ENCODE measurements at regions not wholly inside any gene's neighbourhood (a gene's known extent, or its start where the extent isn't known, plus 50 kb on each side); places are given as distances from the start of the nearest gene placed in this dataset.
"Not testable (repeated sequence)": the region's sequence is repeated elsewhere in the genome, so short reads cannot be mapped to it uniquely, and the experiment has no call there.

- POLR2A ChIA-PET (ENCODE audit: partially characterized antibody); H3K4me1 ChIP-seq (ENCODE audit: insufficient read depth, low read length); H3K27me3 Mint-ChIP-seq; H3K4me3 Mint-ChIP-seq; H3K27me3 ChIP-seq (ENCODE audit: insufficient read depth, low read length); H3K4me3 ChIP-seq (ENCODE audit: low read length in 2 of 2); H3K9me3 Mint-ChIP-seq; CTCF ChIA-PET (ENCODE audit: partially characterized antibody); H3K27ac ChIP-seq (ENCODE audit: low read depth, low read length); H3K9me3 ChIP-seq (ENCODE audit: control insufficient read depth in 1 of 2, low read length in 2 of 2); H3K4me1 Mint-ChIP-seq; H3K36me3 ChIP-seq (ENCODE audit: insufficient read depth, low read length); DNase-seq: not testable (repeated sequence)
- H3K36me3 Mint-ChIP-seq: peaks cover 11 to 25% of the 10 kb centered on the region in 2 donors
- peak overlapping the region in 1 of 7 donors; percentile 31 for H3K27ac Mint-ChIP-seq
- intact Hi-C loops (cut with micrococcal nuclease): loop anchor here (10.0 kb wide), 1 partner anchor 944 kb away; no protein-coding TSS in a partner anchor
Measured at GRCh38 chr15:30730633-30731032, 104.7 kb downstream of the ARHGAP11B start.

DNA sequence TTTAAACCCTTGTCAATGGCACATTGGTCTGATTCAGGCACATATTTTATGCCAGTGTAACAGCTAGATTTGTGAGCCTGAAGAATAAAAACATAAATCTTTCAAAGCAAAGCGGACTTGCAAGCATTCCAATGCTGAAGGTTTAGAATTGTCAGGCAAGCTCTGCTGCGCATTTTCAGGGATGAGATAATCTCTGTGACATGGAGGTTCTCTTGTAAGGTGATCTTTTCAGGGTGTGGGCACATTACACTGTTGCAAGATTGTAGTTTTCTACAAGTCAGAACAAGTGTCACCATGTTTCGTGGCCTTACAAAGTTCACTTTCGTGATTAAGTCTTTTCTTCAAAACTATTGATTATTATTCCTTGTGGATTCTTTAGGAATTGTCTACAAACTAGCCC is 106.2 kb downstream of the ARHGAP11B start:
- H3K4me3 Mint-ChIP-seq; H3K4me1 ChIP-seq (ENCODE audit: insufficient read depth, low read length); DNase-seq; H3K36me3 ChIP-seq (ENCODE audit: insufficient read depth, low read length); H3K27ac ChIP-seq (ENCODE audit: low read depth, low read length); H3K27me3 Mint-ChIP-seq; H3K9me3 Mint-ChIP-seq; H3K27me3 ChIP-seq (ENCODE audit: insufficient read depth, low read length); H3K4me3 ChIP-seq (ENCODE audit: low read length in 2 of 2); H3K4me1 Mint-ChIP-seq; POLR2A ChIA-PET (ENCODE audit: partially characterized antibody); CTCF ChIA-PET (ENCODE audit: partially characterized antibody); H3K9me3 ChIP-seq (ENCODE audit: control insufficient read depth in 1 of 2, low read length in 2 of 2); H3K27ac Mint-ChIP-seq: not testable (repeated sequence)
- intact Hi-C loops (cut with micrococcal nuclease): loop anchor here (10.0 kb wide), 1 partner anchor 943 kb away; no protein-coding TSS in a partner anchor
- H3K36me3 Mint-ChIP-seq: peaks cover 11 to 19% of the 10 kb centered on the region in 2 donors

GRCh38 chr15:30735884-30736564 is 110.1 kb downstream of the ARHGAP11B start:
- H3K9me3 ChIP-seq (ENCODE audit: control insufficient read depth in 1 of 2, low read length in 2 of 2); CTCF ChIA-PET (ENCODE audit: partially characterized antibody); H3K27me3 ChIP-seq (ENCODE audit: insufficient read depth, low read length); H3K27ac ChIP-seq (ENCODE audit: low read depth, low read length); POLR2A ChIA-PET (ENCODE audit: partially characterized antibody); H3K4me3 Mint-ChIP-seq; H3K4me3 ChIP-seq (ENCODE audit: low read length in 2 of 2); H3K4me1 Mint-ChIP-seq; H3K27ac Mint-ChIP-seq; H3K27me3 Mint-ChIP-seq; DNase-seq; H3K4me1 ChIP-seq (ENCODE audit: insufficient read depth, low read length); H3K36me3 ChIP-seq (ENCODE audit: insufficient read depth, low read length); H3K9me3 Mint-ChIP-seq; H3K36me3 Mint-ChIP-seq: not testable (repeated sequence)
- intact Hi-C loops (cut with micrococcal nuclease): loop anchor here (10.0 kb wide), 1 partner anchor 939 kb away; no protein-coding TSS in a partner anchor

DNA sequence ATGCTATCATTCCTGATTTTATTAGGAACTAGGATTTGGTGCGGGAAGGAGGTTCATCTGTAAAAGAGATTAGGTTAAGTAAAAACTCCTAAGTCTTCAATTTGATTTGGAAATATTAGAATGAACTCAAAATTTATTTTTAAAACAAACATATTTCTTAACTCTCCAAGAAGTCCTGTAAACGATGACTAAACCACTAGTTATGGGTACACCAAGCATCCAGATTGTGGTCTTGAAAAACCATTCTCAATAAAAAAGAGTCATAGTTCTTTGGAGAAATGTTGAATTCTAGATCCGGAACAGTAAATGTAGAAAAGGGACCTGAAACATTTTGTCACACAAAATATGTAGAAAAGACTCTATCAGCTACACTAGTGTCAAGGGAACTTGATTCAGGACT is 116.9 kb downstream of the ARHGAP11B start:
- not testable (repeated sequence) for H3K27me3 Mint-ChIP-seq, H3K36me3 Mint-ChIP-seq

DNA sequence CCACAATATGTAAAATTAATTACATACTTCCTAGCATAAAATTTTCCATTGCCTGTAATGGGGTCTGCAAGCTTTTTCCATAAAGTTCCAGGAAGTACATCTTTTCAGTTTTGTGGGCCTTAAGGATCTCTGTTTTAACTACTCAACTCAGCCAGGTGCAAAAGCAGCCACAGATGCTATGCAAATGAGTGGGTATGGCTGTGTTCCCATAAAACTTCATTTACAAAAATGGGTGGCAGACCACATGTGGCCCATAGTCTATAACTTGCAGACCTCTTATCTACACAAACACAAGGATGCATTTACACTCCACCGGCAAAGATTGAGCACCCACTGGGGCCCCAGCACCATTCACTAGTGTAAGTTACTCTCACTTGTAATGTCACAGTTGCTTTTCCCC is 123.1 kb downstream of the ARHGAP11B start:
- H3K9me3 ChIP-seq (ENCODE audit: control insufficient read depth in 1 of 2, low read length in 2 of 2); H3K27me3 Mint-ChIP-seq; CTCF ChIA-PET (ENCODE audit: partially characterized antibody); H3K4me1 Mint-ChIP-seq; H3K27ac ChIP-seq (ENCODE audit: low read depth, low read length); H3K36me3 ChIP-seq (ENCODE audit: insufficient read depth, low read length); H3K36me3 Mint-ChIP-seq; H3K4me3 Mint-ChIP-seq; H3K9me3 Mint-ChIP-seq; H3K4me1 ChIP-seq (ENCODE audit: insufficient read depth, low read length); H3K27ac Mint-ChIP-seq; intact Hi-C loops (cut with micrococcal nuclease); DNase-seq; POLR2A ChIA-PET (ENCODE audit: partially characterized antibody); H3K27me3 ChIP-seq (ENCODE audit: insufficient read depth, low read length); H3K4me3 ChIP-seq (ENCODE audit: low read length in 2 of 2): not testable (repeated sequence)

More for the DNA sequence above, 116.9 kb downstream of the ARHGAP11B start:
- intact Hi-C loops (cut with micrococcal nuclease); CTCF ChIA-PET (ENCODE audit: partially characterized antibody); H3K36me3 ChIP-seq (ENCODE audit: insufficient read depth, low read length); POLR2A ChIA-PET (ENCODE audit: partially characterized antibody); H3K4me3 Mint-ChIP-seq; H3K4me1 Mint-ChIP-seq; H3K9me3 Mint-ChIP-seq; DNase-seq; H3K27ac ChIP-seq (ENCODE audit: low read depth, low read length); H3K4me1 ChIP-seq (ENCODE audit: insufficient read depth, low read length); H3K9me3 ChIP-seq (ENCODE audit: control insufficient read depth in 1 of 2, low read length in 2 of 2); H3K4me3 ChIP-seq (ENCODE audit: low read length in 2 of 2); H3K27ac Mint-ChIP-seq; H3K27me3 ChIP-seq (ENCODE audit: insufficient read depth, low read length): not testable (repeated sequence)

DNA sequence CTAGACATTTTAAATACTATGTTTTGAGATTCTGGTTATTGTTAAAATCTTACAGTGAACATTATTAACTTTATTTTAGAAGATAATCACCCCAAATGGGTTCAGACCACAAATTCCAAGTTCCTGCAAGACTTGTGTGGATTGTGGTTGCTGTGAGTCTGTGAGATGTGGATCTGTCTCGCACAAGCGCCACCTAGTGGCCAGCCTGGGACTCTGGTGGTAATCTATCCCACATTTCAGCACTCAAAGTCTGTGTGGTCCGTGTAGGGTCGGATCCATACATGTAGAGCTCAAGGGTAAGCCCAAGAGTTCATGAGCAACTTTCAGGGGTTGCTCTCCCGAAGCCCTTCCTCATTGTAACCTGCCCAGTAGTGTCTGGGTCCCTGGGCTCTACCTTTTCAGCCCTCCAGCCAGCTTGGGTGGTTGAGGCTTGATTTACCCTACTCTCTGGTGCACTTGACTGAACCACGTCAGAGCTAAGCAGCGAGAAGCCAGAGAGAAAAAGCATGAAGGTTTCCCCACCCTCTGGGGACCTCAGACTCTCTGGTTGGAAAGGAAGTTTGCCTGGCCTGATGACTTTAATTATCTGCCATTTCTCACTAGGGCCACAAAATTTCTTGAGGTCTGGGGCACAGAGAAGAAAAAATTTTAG is 129.2 kb downstream of the ARHGAP11B start:
- H3K27ac Mint-ChIP-seq; H3K4me1 ChIP-seq (ENCODE audit: insufficient read depth, low read length); H3K9me3 ChIP-seq (ENCODE audit: control insufficient read depth in 1 of 2, low read length in 2 of 2); H3K27me3 Mint-ChIP-seq; H3K36me3 ChIP-seq (ENCODE audit: insufficient read depth, low read length); H3K36me3 Mint-ChIP-seq; H3K27me3 ChIP-seq (ENCODE audit: insufficient read depth, low read length); CTCF ChIA-PET (ENCODE audit: partially characterized antibody); H3K9me3 Mint-ChIP-seq; intact Hi-C loops (cut with micrococcal nuclease); H3K4me3 Mint-ChIP-seq; H3K4me3 ChIP-seq (ENCODE audit: low read length in 2 of 2); H3K4me1 Mint-ChIP-seq; H3K27ac ChIP-seq (ENCODE audit: low read depth, low read length); POLR2A ChIA-PET (ENCODE audit: partially characterized antibody): not testable (repeated sequence)
- DNase-seq: peak; percentile 57 to 71 (median 64)

- H3K4me3 Mint-ChIP-seq; intact Hi-C loops (cut with micrococcal nuclease); POLR2A ChIA-PET (ENCODE audit: partially characterized antibody); CTCF ChIA-PET (ENCODE audit: partially characterized antibody); H3K27me3 Mint-ChIP-seq; H3K36me3 ChIP-seq (ENCODE audit: insufficient read depth, low read length); H3K27me3 ChIP-seq (ENCODE audit: insufficient read depth, low read length); H3K9me3 Mint-ChIP-seq; H3K4me1 Mint-ChIP-seq; H3K36me3 Mint-ChIP-seq; DNase-seq; H3K4me1 ChIP-seq (ENCODE audit: insufficient read depth, low read length); H3K27ac ChIP-seq (ENCODE audit: low read depth, low read length); H3K4me3 ChIP-seq (ENCODE audit: low read length in 2 of 2); H3K9me3 ChIP-seq (ENCODE audit: control insufficient read depth in 1 of 2, low read length in 2 of 2): not testable (repeated sequence)
- peak overlapping the region in 1 of 7 donors; percentile 5 for H3K27ac Mint-ChIP-seq
Measured at GRCh38 chr15:30760633-30761032, 134.7 kb downstream of the ARHGAP11B start.
